ENCODE measurements at regions not wholly inside any gene's neighbourhood (a gene's known extent, or its start where the extent isn't known, plus 50 kb on each side); places are given as distances from the start of the nearest gene placed in this dataset.

- H3K27ac ChIP-seq = no peak overlapping the region
- TF ChIP-seq CTCF (conservative IDR thresholded peaks at IDR 0.05) = no peak
Observed at GRCh38 chr5:28984639-28985038, 1946.3 kb upstream of the CDH9 start.

GRCh38 chr5:28975508-28975907 lies 1937.1 kb upstream of the CDH9 start:
- no peak for TF ChIP-seq CTCF (conservative IDR thresholded peaks at IDR 0.05)
- no peak overlapping the region for H3K27ac ChIP-seq

GRCh38 chr5:28967848-28968247 lies 1929.5 kb upstream of the CDH9 start:
- H3K27ac ChIP-seq = no peak overlapping the region
- no peak for TF ChIP-seq CTCF (conservative IDR thresholded peaks at IDR 0.05)

GRCh38 chr5:28961816-28962215 lies 1923.4 kb upstream of the CDH9 start:
- no peak for TF ChIP-seq CTCF (conservative IDR thresholded peaks at IDR 0.05)
- no peak overlapping the region for H3K27ac ChIP-seq

- H3K27ac ChIP-seq = no peak overlapping the region
- TF ChIP-seq CTCF (conservative IDR thresholded peaks at IDR 0.05) = no peak
Observed at GRCh38 chr5:28958581-28958980, 1920.2 kb upstream of the CDH9 start.

- H3K27ac ChIP-seq = no peak overlapping the region
- TF ChIP-seq CTCF (conservative IDR thresholded peaks at IDR 0.05) = no peak
Observed at GRCh38 chr5:28957450-28957849, 1919.1 kb upstream of the CDH9 start.

- no peak overlapping the region for H3K27ac ChIP-seq
- TF ChIP-seq CTCF (conservative IDR thresholded peaks at IDR 0.05) = no peak
Observed at GRCh38 chr5:28954074-28954473, 1915.7 kb upstream of the CDH9 start.

GRCh38 chr5:28947865-28948264 lies 1909.5 kb upstream of the CDH9 start:
- no peak overlapping the region for H3K27ac ChIP-seq
- TF ChIP-seq CTCF (conservative IDR thresholded peaks at IDR 0.05) = no peak

Data from VCaP (cell line).